Ovary (tissue), 7 donors: ENCODE measurements at regions not wholly inside any gene's neighbourhood (a gene's known extent, or its start where the extent isn't known, plus 50 kb on each side); places are given as distances from the start of the nearest gene placed in this dataset.

Experiments used
- DNase-seq, 5 donors: peaks; one replicate each; pipeline ENCODE4 v3.0.0-alpha.2; 2019 to 2020
- H3K27ac ChIP-seq, 2 donors: fragments of 200-600 bp; one replicate each; pipeline versions ENCODE4 v1.5.1 to v1.8.0; 2019 to 2022
- H3K27me3 ChIP-seq: fragments of 200-600 bp; one replicate; pipeline ENCODE4 v1.8.0; 2022
- H3K36me3 ChIP-seq: fragments of 200-600 bp; sonication (generic); one replicate; pipeline ENCODE4 v1.5.1; 2019
- H3K4me1 ChIP-seq: one replicate; pipeline ENCODE4 v1.8.1; 2013; ENCODE audit warnings: mild to moderate bottlenecking, moderate library complexity; ENCODE audit not compliant: insufficient read depth
- H3K4me3 ChIP-seq: fragments of 200-600 bp; sonication (generic); one replicate; pipeline ENCODE4 v1.5.1; 2017
- H3K9me3 ChIP-seq, 2 donors: fragments of 200-600 bp in 1 of 2; sonication (generic) in 1 of 2; one replicate each; pipeline versions ENCODE4 v1.5.1 to v1.8.1; 2013 to 2019; ENCODE audit warnings: mild to moderate bottlenecking in 1 of 2, moderate library complexity in 1 of 2
- CTCF ChIP-seq, 3 donors: fragments of 450-650 bp in 2 of 3; fragments of 200-600 bp in 1 of 3; IDR thresholded peaks; one replicate each; pipeline versions ENCODE4 v1.5.1 to v1.8.0; 2016 to 2022; ENCODE audit warnings: antibody characterized with exemption in 3 of 3, mild to moderate bottlenecking in 1 of 3
- EP300 ChIP-seq: sonication (generic); formaldehyde crosslinking; IDR thresholded peaks from one replicate; pipeline ENCODE4 v1.6.1; 2017; ENCODE audit warnings: antibody characterized with exemption
- POLR2A ChIP-seq: fragments of 450-650 bp; IDR thresholded peaks from one replicate; pipeline ENCODE4 v1.6.1; 2017; ENCODE audit warnings: antibody characterized with exemption, mild to moderate bottlenecking, moderate library complexity
- WGBS, 3 donors: extraction: QIAGEN DNeasy Blood & Tissue Kit in 1 of 3; methylation state at CpG; one replicate each; pipeline versions ENCODE4 v1.1.5 to v1.1.7; 2013 to 2017; 5-methylcytosine and 5-hydroxymethylcytosine counted together
- intact Hi-C, 4 donors: fragments of 100-400 bp; cut with DNase I; formaldehyde crosslinking; loops; one replicate each; pipeline versions ENCODE4 v1.11.0 to v1.15.1; 2022 to 2023
- donor health status: DM: no; HTN: no; CAD: no; lungs with moderate emphysema.
- donor health status: DM: no; HTN: no; CAD: no.
- donor health status: Bipolar disorder and iron deficiency.
- donor health status: DM: no; HTN: no; CAD: no.
- donor health status: DM: yes; HTN: yes; CAD: no.

- H3K36me3 ChIP-seq: no peaks in the 10 kb centered on the region
- WGBS, 3 donors: 68 to 85% (median 69%) methylated on average over 2 of the region's 2 CpGs
- no peaks in the 10 kb centered on the region for H3K27me3 ChIP-seq
- intact Hi-C loops: no loop called here
- DNase-seq: no peak
- no peaks in the 10 kb centered on the region for H3K9me3 ChIP-seq
- H3K4me1 ChIP-seq: no peaks in the 10 kb centered on the region
- no peak overlapping the region for H3K27ac ChIP-seq
- no peak for TF ChIP-seq EP300
- TF ChIP-seq CTCF (IDR thresholded peaks at IDR 0.05): no peak
- TF ChIP-seq POLR2A: no peak
- H3K4me3 ChIP-seq: no peak overlapping the region
Observed at GRCh38 chr6:141744194-141744925, 388.4 kb upstream of the GJE1 start.

GRCh38 chr6:141736104-141736503 is 396.6 kb upstream of the GJE1 start:
- H3K27ac ChIP-seq: no peak overlapping the region
- H3K4me1 ChIP-seq: no peaks in the 10 kb centered on the region
- DNase-seq: no peak
- H3K36me3 ChIP-seq: no peaks in the 10 kb centered on the region
- H3K9me3 ChIP-seq: no peaks in the 10 kb centered on the region
- TF ChIP-seq CTCF (IDR thresholded peaks at IDR 0.05) (no peak), POLR2A (no peak), EP300 (no peak)
- intact Hi-C loops: no loop called here
- H3K4me3 ChIP-seq: no peak overlapping the region
- H3K27me3 ChIP-seq: no peaks in the 10 kb centered on the region
- WGBS, 3 donors: 70 to 84% (median 82%) methylated on average over 3 of the region's 3 CpGs

GRCh38 chr6:141735126-141735525 is 397.6 kb upstream of the GJE1 start:
- Histone ChIP-seq H3K4me1 (no peaks in the 10 kb centered on the region), H3K36me3 (no peaks in the 10 kb centered on the region), H3K27ac (no peak overlapping the region), H3K4me3 (no peak overlapping the region), H3K9me3 (no peaks in the 10 kb centered on the region), H3K27me3 (no peaks in the 10 kb centered on the region)
- no peak for DNase-seq
- TF ChIP-seq POLR2A (no peak), EP300 (no peak), CTCF (IDR thresholded peaks at IDR 0.05) (no peak)
- intact Hi-C loops: no loop called here

GRCh38 chr6:141734071-141734840 is 398.5 kb upstream of the GJE1 start:
- H3K4me1 ChIP-seq: no peaks in the 10 kb centered on the region
- no peak overlapping the region for H3K27ac ChIP-seq
- no peaks in the 10 kb centered on the region for H3K9me3 ChIP-seq
- H3K4me3 ChIP-seq: no peak overlapping the region
- WGBS, 3 donors: 73 to 87% (median 86%) methylated on average over 2 of the region's 2 CpGs
- no peaks in the 10 kb centered on the region for H3K27me3 ChIP-seq
- intact Hi-C loops: no loop called here
- no peaks in the 10 kb centered on the region for H3K36me3 ChIP-seq
- TF ChIP-seq EP300: no peak
- TF ChIP-seq POLR2A: no peak
- TF ChIP-seq CTCF (IDR thresholded peaks at IDR 0.05): no peak
- no peak for DNase-seq
